GOT3 (cell line): ENCODE measurements at regions not wholly inside any gene's neighbourhood (a gene's known extent, or its start where the extent isn't known, plus 50 kb on each side); places are given as distances from the start of the nearest gene placed in this dataset.
"Not testable (repeated sequence)": the region's sequence is repeated elsewhere in the genome, so short reads cannot be mapped to it uniquely, and the experiment has no call there.

Experiments
- DNase-seq: peaks from one replicate; lab custom pipeline; 2025; ENCODE audit warnings: mixed read lengths; lab: John Stamatoyannopoulos, UW

- no peak for DNase-seq
These were observed 94.9 kb upstream of the CHD2 start for GRCh38 chr15:92805080-92805690.

GRCh38 chr15:92806171-92806570, 94.0 kb upstream of the CHD2 start:
- DNase-seq = not testable (repeated sequence)

DNA sequence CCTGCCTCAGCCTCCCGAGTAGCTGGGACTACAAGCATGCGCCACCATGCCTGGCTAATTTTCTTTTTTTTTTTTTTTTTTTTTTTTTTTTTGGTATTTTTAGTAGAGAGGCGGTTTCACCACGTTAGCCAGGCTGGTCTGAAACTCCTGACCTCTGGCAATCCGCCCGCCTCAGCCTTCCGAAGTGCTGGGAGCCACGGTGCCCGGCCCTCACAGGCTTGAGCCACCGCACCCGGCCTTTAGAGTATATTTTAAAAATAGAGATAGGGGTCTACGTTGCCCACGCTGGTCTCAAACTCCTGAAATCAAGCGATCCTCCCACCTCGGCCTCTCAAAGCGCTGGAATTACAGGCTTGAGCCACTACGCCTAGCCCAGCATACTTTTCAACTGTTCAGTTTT, 93.4 kb upstream of the CHD2 start:
- DNase-seq = no peak

DNA sequence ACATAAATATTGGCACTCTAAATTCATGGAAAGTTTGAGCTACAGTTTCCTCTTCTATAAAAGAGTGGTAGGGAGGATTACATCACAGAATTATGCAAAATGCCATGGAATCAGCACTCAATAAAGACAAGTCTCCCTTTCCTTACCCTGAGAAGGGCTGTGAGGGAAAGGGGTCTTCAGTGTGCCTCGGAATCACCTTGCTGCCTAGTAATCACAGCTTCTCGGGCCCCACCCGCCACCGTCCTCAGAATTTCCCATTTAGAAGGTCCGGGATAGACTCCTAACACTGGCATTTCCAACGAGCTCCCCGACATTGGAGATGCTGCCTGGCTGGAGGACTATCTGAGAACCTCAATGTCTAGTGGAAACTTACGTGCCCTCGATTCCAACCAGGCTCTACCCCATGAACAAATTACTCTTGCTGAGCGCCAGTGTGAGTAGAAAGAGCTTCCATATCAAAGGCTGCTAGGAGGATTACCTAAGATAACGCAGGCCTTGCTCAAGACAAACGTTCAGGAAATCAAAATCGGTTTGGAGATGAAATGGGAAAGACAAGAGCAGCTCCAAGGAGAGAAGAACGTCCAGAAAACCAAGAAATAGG, 92.1 kb upstream of the CHD2 start:
- no peak for DNase-seq

- DNase-seq = no peak
These were observed 91.5 kb upstream of the CHD2 start for GRCh38 chr15:92808598-92809063.

DNA sequence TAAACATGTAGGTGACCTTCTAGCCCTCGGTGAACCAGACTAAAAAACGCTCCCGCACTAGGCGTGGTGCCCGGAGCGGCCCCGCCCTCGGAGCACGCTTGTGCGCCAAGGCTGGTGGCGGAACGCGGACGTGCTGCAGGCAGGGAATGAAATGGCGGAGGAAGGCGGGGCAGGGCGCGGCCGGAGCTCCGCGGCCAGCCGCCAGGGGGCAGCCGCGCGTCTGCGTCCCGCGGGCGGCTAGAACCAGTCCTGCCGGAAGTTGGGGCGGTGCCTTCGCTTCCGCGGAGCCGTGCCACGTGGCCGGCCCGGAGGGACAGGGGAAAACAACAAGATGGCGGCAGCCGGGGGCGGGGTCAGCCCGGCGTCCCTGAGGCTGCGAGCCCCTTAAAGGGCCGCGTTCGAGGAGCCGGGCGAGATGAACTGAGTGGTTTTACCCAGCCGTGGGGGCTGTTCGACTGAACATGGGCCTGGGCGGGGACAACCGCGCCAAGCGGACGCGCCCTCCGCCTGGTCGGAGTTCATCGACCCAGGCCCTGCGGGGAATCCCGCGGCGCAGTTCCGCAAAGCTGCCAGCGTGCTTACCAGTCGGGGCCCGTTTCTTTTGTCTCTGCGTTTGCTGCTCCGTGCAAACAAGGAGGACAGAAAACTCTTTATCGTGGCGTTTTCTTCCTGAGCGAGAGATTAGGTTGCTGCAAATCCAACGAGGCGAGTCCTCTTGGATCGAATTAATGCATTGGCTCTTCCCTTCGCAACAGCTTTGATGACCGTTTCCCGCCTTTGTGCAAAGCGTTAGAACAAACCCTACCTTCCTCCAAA, 90.9 kb upstream of the CHD2 start:
- DNase-seq = peak; percentile 96

DNA sequence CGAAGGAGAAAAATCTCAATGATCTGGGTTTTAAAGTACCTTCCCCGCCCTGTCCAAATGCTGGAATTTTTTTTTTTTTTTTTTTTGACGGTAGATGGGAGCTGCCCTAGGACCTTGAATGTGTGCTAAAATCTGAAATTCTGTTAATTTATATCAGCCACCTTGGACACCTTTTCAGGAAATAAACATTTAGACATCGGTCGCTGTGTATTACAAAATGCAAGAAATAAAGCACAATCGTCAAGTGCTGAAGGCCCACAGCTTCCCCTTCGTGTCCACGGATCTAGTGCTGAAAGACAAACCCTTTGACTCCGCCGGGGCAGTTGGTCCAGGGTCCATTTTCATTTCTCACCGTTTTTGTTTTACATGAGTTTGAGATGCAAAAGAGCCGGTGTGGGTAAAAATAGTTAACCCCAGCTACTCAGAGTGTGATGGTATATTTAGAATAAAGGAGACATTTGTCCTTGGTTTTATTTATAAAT, 90.2 kb upstream of the CHD2 start:
- no peak for DNase-seq

- no peak for DNase-seq
These were observed 89.5 kb upstream of the CHD2 start for GRCh38 chr15:92810418-92811138.

GRCh38 chr15:92811148-92811913, 88.8 kb upstream of the CHD2 start:
- no peak for DNase-seq

DNA sequence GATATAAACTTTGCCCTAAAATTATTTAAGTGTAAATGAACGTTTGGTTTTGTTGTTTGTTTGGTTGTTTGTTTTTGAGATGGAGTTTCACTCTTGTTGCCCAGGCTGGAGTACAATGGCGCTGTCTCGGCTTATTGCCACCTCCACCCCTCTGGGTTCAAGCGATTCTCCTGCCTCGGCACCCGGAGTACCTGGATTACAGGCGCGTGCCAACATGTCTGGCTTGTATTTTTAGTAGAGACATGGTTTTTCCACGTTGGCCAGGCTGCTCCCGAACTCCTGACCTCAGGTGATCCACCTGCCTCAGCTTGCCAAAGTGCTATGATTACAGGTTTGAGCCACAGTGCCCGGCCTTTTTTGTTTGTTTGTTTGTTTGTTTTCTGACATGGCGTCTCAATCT, 87.9 kb upstream of the CHD2 start:
- DNase-seq = no peak

DNA sequence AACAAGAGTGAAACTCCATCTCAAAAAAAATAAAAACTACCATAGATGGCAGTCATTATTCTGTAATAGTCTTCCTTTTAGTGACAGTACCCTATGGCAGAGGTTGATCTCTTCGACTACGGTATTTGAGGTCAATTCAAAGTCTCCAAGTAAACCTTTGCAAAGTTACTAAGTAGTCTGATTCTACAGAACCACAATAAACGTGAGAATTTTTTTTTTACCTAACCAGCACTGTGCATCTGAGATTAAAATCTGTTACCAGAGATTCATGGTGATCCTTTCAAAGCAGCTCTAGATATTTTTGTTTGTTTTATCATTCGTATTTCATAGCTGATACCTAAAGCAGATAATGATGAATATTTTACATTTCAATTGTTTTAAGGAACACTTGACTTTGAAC, 86.6 kb upstream of the CHD2 start:
- no peak for DNase-seq

- DNase-seq = no peak
These were observed 82.7 kb upstream of the CHD2 start for GRCh38 chr15:92817339-92817886.

GRCh38 chr15:92818651-92819277, 81.4 kb upstream of the CHD2 start:
- no peak for DNase-seq

DNA sequence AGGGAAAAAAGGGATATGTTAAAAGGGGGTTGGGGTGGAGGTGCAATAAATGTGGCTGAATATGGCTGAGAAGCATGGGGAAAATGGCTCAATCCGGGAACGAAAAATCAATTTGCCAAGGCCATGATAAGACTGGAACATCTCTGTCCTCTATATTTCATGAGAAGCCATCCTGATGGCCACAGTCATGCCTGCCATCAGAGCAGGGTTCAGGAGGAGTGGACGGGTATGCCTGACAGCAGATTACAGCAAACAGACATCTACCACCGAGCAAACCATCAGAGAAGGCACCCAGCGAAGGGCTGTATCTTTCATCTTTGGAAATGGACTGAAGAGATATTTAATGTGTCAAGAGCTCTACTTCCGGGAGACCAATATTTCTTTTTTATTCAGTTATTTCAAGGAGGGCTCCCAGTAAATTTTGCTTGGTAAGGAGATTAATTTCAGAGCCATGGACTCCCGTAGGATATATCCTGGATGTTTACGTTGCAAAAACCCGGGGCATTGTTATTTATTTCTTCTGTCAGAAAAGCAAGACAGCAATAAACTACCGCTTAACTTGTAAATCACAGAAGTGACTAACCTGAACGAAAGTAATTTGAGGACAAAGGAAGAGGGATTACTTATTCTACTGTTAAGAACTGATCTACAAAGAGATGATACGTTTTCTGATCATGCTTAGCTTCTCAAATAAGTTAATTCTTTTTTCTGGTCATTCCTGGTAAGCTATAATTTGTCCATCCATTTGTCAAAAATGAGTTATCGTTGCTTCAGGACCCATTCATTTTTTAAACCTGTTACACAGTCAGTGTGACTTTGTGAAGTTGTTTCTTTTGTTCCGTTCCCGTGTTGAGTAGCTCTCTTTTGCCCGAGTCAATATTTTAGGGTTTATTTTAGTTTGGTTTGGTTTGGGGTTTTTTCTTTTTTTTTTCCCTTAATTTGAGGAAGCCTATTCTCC, 80.6 kb upstream of the CHD2 start:
- DNase-seq = no peak

DNA sequence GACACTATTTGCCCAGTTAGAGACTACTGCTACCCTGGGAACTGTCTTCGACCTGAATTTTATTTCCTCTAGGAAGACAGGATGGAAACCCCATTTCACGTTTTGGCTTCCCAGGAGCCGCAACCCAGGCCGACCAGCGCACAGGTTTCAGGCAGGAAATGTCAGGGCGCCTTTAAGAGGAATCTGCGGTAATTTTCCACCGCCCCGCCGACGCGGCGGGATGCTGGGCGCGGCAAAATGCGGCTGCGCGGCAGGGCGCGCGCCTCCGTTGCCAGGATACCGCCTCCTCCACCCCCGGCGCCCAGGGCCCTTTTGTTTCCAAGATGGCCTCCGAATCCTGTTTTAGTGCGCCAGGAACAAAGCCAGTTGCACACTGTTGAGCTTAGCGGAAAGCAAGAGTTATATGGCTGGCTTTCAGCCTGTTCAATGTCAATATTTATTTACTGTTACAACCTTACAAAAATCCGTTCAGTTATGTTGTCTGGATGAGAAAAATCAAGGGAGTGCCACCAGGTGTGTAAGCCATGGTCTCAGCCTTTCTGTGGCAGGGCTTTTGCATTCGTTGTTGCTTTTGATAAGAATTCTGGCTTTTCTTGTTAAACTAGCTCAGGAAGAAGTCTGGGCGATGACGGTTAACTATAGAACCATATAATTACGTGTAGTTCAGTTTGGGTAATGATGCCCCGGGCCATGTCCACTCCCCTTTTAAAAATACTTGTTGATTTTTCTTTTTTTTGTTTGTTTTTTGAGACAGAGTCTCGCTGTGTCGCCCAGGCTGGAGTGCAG, 79.7 kb upstream of the CHD2 start:
- peak; percentile 59 for DNase-seq

- DNase-seq = no peak
These were observed 78.5 kb upstream of the CHD2 start for GRCh38 chr15:92821491-92822116.

- no peak for DNase-seq
These were observed 77.6 kb upstream of the CHD2 start for GRCh38 chr15:92822216-92823144.
